ENCODE measurements at regions not wholly inside any gene's neighbourhood (a gene's known extent, or its start where the extent isn't known, plus 50 kb on each side); places are given as distances from the start of the nearest gene placed in this dataset.
A peak's percentile ranks its signal among the peaks of the same experiment; 100 is the strongest.

- DNase-seq, result peak in 1 of 3 donors; percentile 25
Measured at GRCh38 chr18:44497311-44497710, 183.4 kb upstream of the SETBP1 start.

GRCh38 chr18:44497757-44498490, 182.8 kb upstream of the SETBP1 start:
- DNase-seq, result no peak

- DNase-seq, result no peak
Measured at GRCh38 chr18:44500808-44501610, 179.7 kb upstream of the SETBP1 start.

GRCh38 chr18:44502221-44502620, 178.5 kb upstream of the SETBP1 start:
- DNase-seq, result no peak

GRCh38 chr18:44502790-44503189, 177.9 kb upstream of the SETBP1 start:
- DNase-seq, result no peak

- no peak for DNase-seq
Measured at GRCh38 chr18:44503854-44504253, 176.8 kb upstream of the SETBP1 start.

- peak in 1 of 3 donors; percentile 39 for DNase-seq
Measured at GRCh38 chr18:44507729-44508325, 172.9 kb upstream of the SETBP1 start.

GRCh38 chr18:44508474-44508873, 172.2 kb upstream of the SETBP1 start:
- no peak for DNase-seq

- no peak for DNase-seq
Measured at GRCh38 chr18:44509048-44509447, 171.6 kb upstream of the SETBP1 start.

GRCh38 chr18:44510390-44510789, 170.3 kb upstream of the SETBP1 start:
- no peak for DNase-seq

- no peak for DNase-seq
Measured at GRCh38 chr18:44513233-44513632, 167.5 kb upstream of the SETBP1 start.

GRCh38 chr18:44514106-44514505, 166.6 kb upstream of the SETBP1 start:
- DNase-seq, result no peak

- no peak for DNase-seq
Measured at GRCh38 chr18:44514766-44515165, 165.9 kb upstream of the SETBP1 start.

GRCh38 chr18:44516450-44516849, 164.2 kb upstream of the SETBP1 start:
- no peak for DNase-seq

GRCh38 chr18:44517136-44517535, 163.6 kb upstream of the SETBP1 start:
- DNase-seq, result no peak

GRCh38 chr18:44518091-44518615, 162.5 kb upstream of the SETBP1 start:
- DNase-seq, result peak in 1 of 3 donors; percentile 82

- no peak for DNase-seq
Measured at GRCh38 chr18:44518666-44519065, 162.0 kb upstream of the SETBP1 start.

GRCh38 chr18:44520981-44521667, 159.6 kb upstream of the SETBP1 start:
- no peak for DNase-seq

GRCh38 chr18:44521668-44522022, 159.0 kb upstream of the SETBP1 start:
- DNase-seq, result no peak

- no peak for DNase-seq
Measured at GRCh38 chr18:44526705-44527415, 153.8 kb upstream of the SETBP1 start.

GRCh38 chr18:44533071-44533470, 147.6 kb upstream of the SETBP1 start:
- DNase-seq, result no peak
